ENCODE measurements at regions not wholly inside any gene's neighbourhood (a gene's known extent, or its start where the extent isn't known, plus 50 kb on each side); places are given as distances from the start of the nearest gene placed in this dataset.

DNA sequence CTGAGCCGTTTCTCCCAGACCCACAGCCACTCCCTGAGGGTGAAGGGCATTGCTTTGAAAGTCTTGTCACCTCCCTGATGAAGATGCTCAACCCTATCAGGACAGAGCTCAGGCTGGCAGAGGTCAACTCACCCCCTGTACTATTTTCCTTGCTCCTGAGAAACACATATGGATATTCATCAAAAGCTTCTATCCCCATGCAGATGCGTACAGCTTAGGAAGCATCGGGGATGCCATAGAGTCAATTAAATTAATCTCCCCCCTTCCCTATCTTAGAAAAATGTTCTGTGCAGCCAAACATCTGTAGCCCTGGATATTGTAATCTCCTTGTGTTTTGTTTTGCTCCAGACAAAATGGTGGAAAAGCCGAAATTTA, 67.2 kb downstream of the EMX2 start:
- ChIA-PET POLR2A (no interaction called here), CTCF (no interaction called here)
- TF ChIP-seq POLR2A (IDR thresholded peaks at IDR 0.05; ENCODE audit: low read depth, low read length) = no peak
- TF ChIP-seq MAX (IDR thresholded peaks at IDR 0.05; ENCODE audit: insufficient read depth, insufficient read length) = no peak
- no peak for TF ChIP-seq JUN (IDR thresholded peaks at IDR 0.05; ENCODE audit: borderline replicate concordance, insufficient read depth, insufficient read length, low read depth)
- TF ChIP-seq POLR2AphosphoS5 (IDR thresholded peaks at IDR 0.05; ENCODE audit: insufficient read depth, low read depth, low read length) = no peak
- no peak for TF ChIP-seq GATA2 (IDR thresholded peaks at IDR 0.05; ENCODE audit: insufficient read depth, insufficient read length, low read depth, low read length)
- no peak for TF ChIP-seq EZH2 (IDR thresholded peaks at IDR 0.05; ENCODE audit: borderline replicate concordance, low read depth, low read length, severe bottlenecking)
- TF ChIP-seq CTCF (IDR thresholded peaks at IDR 0.05; ENCODE audit: extremely low read depth in 1 of 2, insufficient read depth in 1 of 2, low read depth in 1 of 2, low read length in 2 of 2) = no peak
- TF ChIP-seq FOS (IDR thresholded peaks at IDR 0.05; ENCODE audit: borderline replicate concordance, insufficient read depth, low read length) = no peak
- no peak for TF ChIP-seq MYC (IDR thresholded peaks at IDR 0.05; ENCODE audit: low read depth, low read length)
- H3K4me1 ChIP-seq (ENCODE audit: control insufficient read depth, extremely low read depth, insufficient read depth, low read length) = no peaks in the 10 kb centered on the region
- no peaks in the 10 kb centered on the region for H3K79me2 ChIP-seq (ENCODE audit: control insufficient read depth, insufficient read depth, low read length)
- no peak for DNase-seq (ENCODE audit: low read depth, low spot score)
- no peak for FAIRE-seq
- intact Hi-C loops (cut with micrococcal nuclease) (no loop called here), dilution Hi-C loops (cut with MboI; ENCODE audit: extremely low pct_ligation_motif_present, low sequenced_read_pairs) (no loop called here)
- H3K4me3 ChIP-seq (replicated peaks in 1 of 3; ENCODE audit: insufficient read depth in 1 of 3, low read depth in 1 of 3, low read length in 3 of 3) = no peak overlapping the region
- H3K36me3 ChIP-seq (ENCODE audit: control insufficient read depth in 2 of 2, extremely low read depth in 1 of 2, insufficient read depth in 2 of 2, low read length in 2 of 2) = no peaks in the 10 kb centered on the region
- H3K9me1 ChIP-seq (replicated peaks; ENCODE audit: control insufficient read depth, extremely low read depth, insufficient read depth, low read length) = no peaks in the 10 kb centered on the region
- no peak overlapping the region for H2AFZ ChIP-seq (ENCODE audit: low read depth, low read length)
- no peak overlapping the region for H3K4me2 ChIP-seq (ENCODE audit: insufficient read depth, low read length)
- no peak overlapping the region for H3K9ac ChIP-seq (replicated peaks; ENCODE audit: extremely low read depth, insufficient read depth, low read length)
- no peaks in the 10 kb centered on the region for H3K9me3 ChIP-seq (replicated peaks; ENCODE audit: control insufficient read depth, insufficient read depth, low read length)
- H3K27me3 ChIP-seq (ENCODE audit: control insufficient read depth in 2 of 2, insufficient read depth in 2 of 2, low read length in 2 of 2) = no peaks in the 10 kb centered on the region
- no TSS peak for BruUV-seq (replicated peaks)
- no peaks in the 10 kb centered on the region for H4K20me1 ChIP-seq (replicated peaks; ENCODE audit: control insufficient read depth, extremely low read depth, insufficient read depth, low read length)
- H3K27ac ChIP-seq (ENCODE audit: insufficient read depth, low read depth, low read length) = no peak overlapping the region

Data from endothelial cell of umbilical vein (primary cell).